Caco-2 (cell line): ENCODE measurements at regions not wholly inside any gene's neighbourhood (a gene's known extent, or its start where the extent isn't known, plus 50 kb on each side); places are given as distances from the start of the nearest gene placed in this dataset.

Source experiments
- BruUV-seq: library from RNA; stranded (reverse); fragments of 400-500 nt; replicated peaks from 2 replicates; lab custom pipeline; 2021; lab: Mats Ljungman, UMichigan
- CTCF ChIA-PET: fragments of 300-600 bp; sonication (Branson Sonifier 250); formaldehyde crosslinking; loops from one replicate; lab custom pipeline; 2022; ENCODE audit warnings: antibody characterized with exemption; lab: Charles Lee
- POLR2A ChIA-PET: fragments of 300-600 bp; sonication (Branson Sonifier 250); formaldehyde crosslinking; loops from one replicate; lab custom pipeline; 2022; ENCODE audit warnings: antibody characterized with exemption; lab: Charles Lee
- DNase-seq, 2 experiments: peaks; one replicate each; pipeline versions ENCODE4 v3.0.0 to v3.0.0-alpha.2; 2020 to 2022
- H3K27me3 ChIP-seq: replicated peaks from 2 replicates; pipeline ENCODE4 v1.6.0; 2011; ENCODE audit warnings: low read length; ENCODE audit not compliant: control insufficient read depth, insufficient read depth
- H3K36me3 ChIP-seq: 2 replicates; pipeline ENCODE4 v1.5.1; 2011; ENCODE audit warnings: low read length; ENCODE audit not compliant: control insufficient read depth, insufficient read depth
- H3K4me1 ChIP-seq: fragments of 250-450 bp; sonication (Bioruptor Pico); 2 replicates; pipeline ENCODE4 v1.5.1; 2020; ENCODE audit warnings: mild to moderate bottlenecking
- H3K4me3 ChIP-seq: 2 replicates; pipeline ENCODE4 v1.5.1; 2011; ENCODE audit warnings: low read depth, mild to moderate bottlenecking, control low read depth, low read length
- H3K9me3 ChIP-seq: fragments of 250-450 bp; sonication (Bioruptor Pico); 2 replicates; pipeline ENCODE4 v1.5.1; 2020; ENCODE audit warnings: mild to moderate bottlenecking, moderate library complexity
- H3K27ac Mint-ChIP-seq: one replicate; pipeline ENCODE4 v1.8.0; 2022; ENCODE audit warnings: mixed read lengths; ENCODE audit not compliant: unreplicated experiment
- H3K27me3 Mint-ChIP-seq: one replicate; pipeline ENCODE4 v1.8.0; 2022; ENCODE audit warnings: mixed read lengths; ENCODE audit not compliant: insufficient read depth, unreplicated experiment
- H3K36me3 Mint-ChIP-seq: one replicate; pipeline ENCODE4 v1.8.0; 2022; ENCODE audit warnings: mild to moderate bottlenecking, mixed read lengths; ENCODE audit not compliant: insufficient read depth, unreplicated experiment
- H3K4me1 Mint-ChIP-seq: one replicate; pipeline ENCODE4 v1.8.0; 2022; ENCODE audit warnings: low read depth, mixed read lengths; ENCODE audit not compliant: unreplicated experiment
- H3K4me3 Mint-ChIP-seq: one replicate; pipeline ENCODE4 v1.8.0; 2022; ENCODE audit warnings: mild to moderate bottlenecking, moderate library complexity, mixed read lengths; ENCODE audit not compliant: unreplicated experiment
- H3K9me3 Mint-ChIP-seq: one replicate; pipeline ENCODE4 v1.8.0; 2022; ENCODE audit warnings: mixed read lengths; ENCODE audit not compliant: unreplicated experiment
- CTCF ChIP-seq, 2 experiments: fragments of 200-600 bp in 1 of 2; IDR thresholded peaks; 1 replicate in 1 of 2; 2 replicates in 1 of 2; pipeline versions ENCODE4 v1.5.1 to v1.8.0; 2011 to 2022; ENCODE audit warnings: antibody characterized with exemption in 1 of 2, control low read depth in 1 of 2, inconsistent platforms in 1 of 2, low read depth in 1 of 2, low read length in 1 of 2, mild to moderate bottlenecking in 1 of 2, moderate library complexity in 1 of 2; ENCODE audit not compliant: insufficient read depth in 1 of 2, severe bottlenecking in 1 of 2, unreplicated experiment in 1 of 2
- intact Hi-C: fragments of 100-400 bp; cut with micrococcal nuclease; formaldehyde crosslinking; loops from one replicate; pipeline ENCODE4 v1.10.0; 2022; ENCODE audit not compliant: unreplicated experiment

GRCh38 chr2:42907835-42908234 lies 115.5 kb upstream of the HAAO start:
- H3K9me3 ChIP-seq, result no peaks in the 10 kb centered on the region
- Mint-ChIP-seq H3K36me3 (no peaks in the 10 kb centered on the region), H3K9me3 (no peaks in the 10 kb centered on the region), H3K27ac (no peak overlapping the region), H3K4me1 (peaks cover 13% of the 10 kb centered on the region), H3K27me3 (no peaks in the 10 kb centered on the region), H3K4me3 (no peak overlapping the region)
- H3K4me3 ChIP-seq, result no peak overlapping the region
- no peaks in the 10 kb centered on the region for H3K36me3 ChIP-seq
- no peak for TF ChIP-seq CTCF (IDR thresholded peaks at IDR 0.05; ENCODE audit: insufficient read depth in 1 of 2, low read depth in 1 of 2, low read length in 1 of 2, severe bottlenecking in 1 of 2, unreplicated experiment in 1 of 2)
- peaks cover 10% of the 10 kb centered on the region for H3K4me1 ChIP-seq
- no TSS peak for BruUV-seq
- no peak for DNase-seq
- intact Hi-C loops, result no loop called here
- no peaks in the 10 kb centered on the region for H3K27me3 ChIP-seq
- ChIA-PET CTCF (no interaction called here), POLR2A (no interaction called here)

GRCh38 chr2:42906557-42907411 lies 114.4 kb upstream of the HAAO start:
- Mint-ChIP-seq H3K4me3 (no peak overlapping the region), H3K9me3 (no peaks in the 10 kb centered on the region), H3K27ac (peak overlapping the region; percentile 12), H3K4me1 (peaks cover 13% of the 10 kb centered on the region), H3K36me3 (no peaks in the 10 kb centered on the region), H3K27me3 (no peaks in the 10 kb centered on the region)
- ChIA-PET POLR2A (no interaction called here), CTCF (no interaction called here)
- intact Hi-C loops, result no loop called here
- no TSS peak for BruUV-seq
- Histone ChIP-seq H3K27me3 (no peaks in the 10 kb centered on the region), H3K4me3 (no peak overlapping the region), H3K4me1 (peaks cover 10% of the 10 kb centered on the region), H3K36me3 (no peaks in the 10 kb centered on the region), H3K9me3 (no peaks in the 10 kb centered on the region)
- TF ChIP-seq CTCF (IDR thresholded peaks at IDR 0.05; ENCODE audit: insufficient read depth in 1 of 2, low read depth in 1 of 2, low read length in 1 of 2, severe bottlenecking in 1 of 2, unreplicated experiment in 1 of 2), result no peak
- DNase-seq, result no peak

GRCh38 chr2:42906111-42906556 lies 113.8 kb upstream of the HAAO start:
- no peaks in the 10 kb centered on the region for H3K36me3 ChIP-seq
- no TSS peak for BruUV-seq
- DNase-seq, result no peak
- no peak for TF ChIP-seq CTCF (IDR thresholded peaks at IDR 0.05; ENCODE audit: insufficient read depth in 1 of 2, low read depth in 1 of 2, low read length in 1 of 2, severe bottlenecking in 1 of 2, unreplicated experiment in 1 of 2)
- no peak overlapping the region for H3K4me3 ChIP-seq
- no peak overlapping the region for H3K4me3 Mint-ChIP-seq
- intact Hi-C loops, result no loop called here
- peaks cover 10% of the 10 kb centered on the region for H3K4me1 ChIP-seq
- H3K27me3 Mint-ChIP-seq, result no peaks in the 10 kb centered on the region
- H3K27ac Mint-ChIP-seq, result peak overlapping the region; percentile 12
- no peaks in the 10 kb centered on the region for H3K9me3 ChIP-seq
- ChIA-PET CTCF (no interaction called here), POLR2A (no interaction called here)
- H3K4me1 Mint-ChIP-seq, result peaks cover 13% of the 10 kb centered on the region
- H3K9me3 Mint-ChIP-seq, result no peaks in the 10 kb centered on the region
- no peaks in the 10 kb centered on the region for H3K36me3 Mint-ChIP-seq
- no peaks in the 10 kb centered on the region for H3K27me3 ChIP-seq
